HG02885 (cell line): ENCODE measurements at regions not wholly inside any gene's neighbourhood (a gene's known extent, or its start where the extent isn't known, plus 50 kb on each side); places are given as distances from the start of the nearest gene placed in this dataset.
"Not testable (repeated sequence)": the region's sequence is repeated elsewhere in the genome, so short reads cannot be mapped to it uniquely, and the experiment has no call there.

Source experiments
- ATAC-seq: cut with Tn5 transposase; IDR thresholded peaks from one replicate; pipeline ENCODE4 v1.9.1; 2021; ENCODE audit warnings: mild to moderate bottlenecking; ENCODE audit not compliant: unreplicated experiment, poor library complexity

GRCh38 chr20:19867074-19867473 lies 109.0 kb downstream of the RIN2 start:
- ATAC-seq, result no peak

DNA sequence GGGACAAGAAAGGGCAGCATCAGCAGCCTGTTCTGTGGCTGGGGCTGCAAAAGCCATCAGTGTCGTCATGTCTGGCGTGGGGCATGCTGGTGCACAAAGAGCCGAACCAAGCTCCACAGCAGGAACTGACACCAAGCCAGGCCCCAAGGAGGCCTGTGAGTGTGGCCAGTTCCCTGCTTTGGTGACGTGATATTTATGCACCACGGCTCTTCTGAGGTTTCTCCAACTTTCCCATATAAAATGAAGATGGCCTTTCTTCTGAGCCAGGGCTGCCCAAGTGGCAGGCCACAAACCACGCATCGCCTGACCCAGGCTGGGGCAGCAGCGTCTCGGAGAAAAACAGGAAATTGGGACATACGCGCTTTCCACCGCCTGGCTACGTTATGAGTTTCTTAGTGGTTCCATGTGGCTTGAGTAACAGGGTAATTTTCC lies 109.9 kb downstream of the RIN2 start:
- ATAC-seq, result no peak

GRCh38 chr20:19868441-19868840 lies 110.4 kb downstream of the RIN2 start:
- no peak for ATAC-seq

DNA sequence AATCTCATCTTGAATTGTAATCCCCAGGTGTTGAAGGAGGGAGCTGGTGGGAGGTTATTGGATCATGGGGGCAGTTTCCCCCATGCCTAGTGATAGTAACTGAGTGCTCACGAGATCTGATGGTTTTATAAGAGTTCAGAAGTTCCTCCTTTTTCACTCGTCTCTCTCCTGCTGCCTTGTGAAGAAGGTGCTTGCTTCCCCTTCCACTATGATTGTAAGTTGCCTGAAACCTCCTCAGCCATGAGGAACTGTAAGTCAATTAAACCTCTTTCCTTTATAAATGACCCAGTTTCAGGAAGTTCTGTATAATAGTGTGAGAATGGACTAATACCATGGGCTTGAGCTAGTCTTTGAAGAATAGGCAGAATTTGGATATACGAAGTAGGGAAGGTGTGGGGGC lies 113.9 kb downstream of the RIN2 start:
- ATAC-seq, result no peak

DNA sequence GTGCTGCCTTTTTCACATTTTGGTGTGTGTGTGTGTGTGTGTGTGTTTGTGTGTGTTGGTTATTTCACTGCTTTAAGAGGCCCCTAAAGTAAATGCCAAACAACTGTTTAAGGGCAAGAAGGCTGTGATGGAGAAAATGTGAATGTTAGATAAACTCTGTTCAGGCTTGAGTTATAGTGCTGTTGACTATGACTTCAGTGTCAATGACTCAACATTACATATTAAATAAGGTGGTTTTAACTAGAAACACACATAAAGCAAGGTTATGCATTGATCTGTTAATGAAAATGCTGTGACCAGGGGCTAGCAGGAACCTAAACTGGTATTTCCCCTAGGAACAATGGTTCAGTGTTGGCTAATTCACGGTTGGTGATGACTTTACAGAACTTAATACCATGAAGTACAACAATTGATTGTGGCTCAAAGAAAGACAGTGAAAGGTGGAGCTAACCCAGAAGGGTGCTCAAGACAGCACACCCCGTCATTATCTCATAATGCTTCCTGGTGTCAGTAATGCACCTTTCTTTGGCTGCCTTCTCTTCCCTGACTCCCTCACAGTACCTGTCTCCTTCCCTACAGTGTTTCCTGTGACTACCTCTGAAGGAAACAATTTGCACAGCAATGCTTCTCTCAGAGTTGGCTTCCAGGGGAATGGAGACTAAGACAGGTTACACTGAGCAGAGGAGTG lies 116.1 kb downstream of the RIN2 start:
- ATAC-seq, result no peak

- no peak for ATAC-seq
Observed at GRCh38 chr20:19875376-19876221, 117.5 kb downstream of the RIN2 start.

- ATAC-seq, result no peak
Observed at GRCh38 chr20:19876828-19877460, 118.9 kb downstream of the RIN2 start.

GRCh38 chr20:19879874-19880255 lies 121.8 kb downstream of the RIN2 start:
- ATAC-seq, result not testable (repeated sequence)

- ATAC-seq, result no peak
Observed at GRCh38 chr20:19880256-19881079, 122.4 kb downstream of the RIN2 start.

DNA sequence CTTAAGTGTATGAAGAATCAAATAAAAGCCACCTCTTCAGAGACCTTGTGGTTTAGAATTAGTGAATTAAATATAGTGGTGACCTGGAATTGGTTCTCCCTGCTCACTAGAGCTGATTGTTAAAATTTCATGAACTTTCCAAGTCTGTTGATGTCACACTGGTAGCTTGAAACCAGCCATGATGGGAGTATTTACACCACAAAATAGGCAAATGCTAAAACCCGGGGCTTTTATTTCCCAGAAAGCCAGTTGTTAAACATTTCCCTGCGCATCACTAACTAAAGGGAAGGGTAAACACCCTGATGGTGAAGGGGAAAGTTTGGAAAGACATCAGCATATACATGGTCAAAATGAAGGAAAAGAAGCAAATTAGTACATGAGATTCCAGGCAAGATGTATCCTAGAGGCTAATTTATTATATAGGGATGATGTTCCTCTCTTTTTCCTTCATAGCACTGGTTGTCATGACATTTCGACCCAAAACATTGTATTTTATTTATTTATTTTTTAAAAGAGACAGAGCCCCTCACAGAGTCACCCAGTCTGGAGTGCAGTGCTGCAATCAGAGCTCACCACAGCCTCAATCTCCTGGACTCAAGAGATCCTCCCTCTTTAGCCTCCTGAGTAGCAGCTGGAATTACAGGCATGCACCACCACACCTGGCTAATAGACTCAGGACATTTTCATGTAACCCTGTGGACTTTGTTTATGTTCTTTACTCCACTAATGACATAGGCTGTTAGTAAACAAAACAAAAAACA lies 123.2 kb downstream of the RIN2 start:
- no peak for ATAC-seq

GRCh38 chr20:19881990-19882389 lies 123.9 kb downstream of the RIN2 start:
- ATAC-seq, result no peak

GRCh38 chr20:19882446-19882845 lies 124.4 kb downstream of the RIN2 start:
- ATAC-seq, result no peak

DNA sequence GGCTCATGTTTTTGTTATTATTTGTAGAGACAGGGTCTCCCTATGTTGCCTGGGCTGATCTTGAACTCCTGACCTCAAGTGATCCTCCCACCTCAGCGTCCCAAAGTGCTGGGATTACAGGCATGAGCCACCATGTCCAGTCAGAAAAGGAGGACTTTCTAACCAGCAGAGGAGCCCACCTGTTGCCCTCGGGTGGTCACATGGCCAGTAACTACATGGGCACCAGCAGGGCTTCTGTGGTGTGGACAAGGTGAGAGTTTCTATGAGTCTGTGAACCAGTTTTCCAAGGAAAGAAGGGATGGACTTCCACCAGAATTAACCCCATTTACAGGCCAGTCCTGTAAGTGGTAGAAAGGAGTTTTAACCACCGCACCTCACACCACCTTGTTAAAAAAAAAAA lies 125.4 kb downstream of the RIN2 start:
- no peak for ATAC-seq

DNA sequence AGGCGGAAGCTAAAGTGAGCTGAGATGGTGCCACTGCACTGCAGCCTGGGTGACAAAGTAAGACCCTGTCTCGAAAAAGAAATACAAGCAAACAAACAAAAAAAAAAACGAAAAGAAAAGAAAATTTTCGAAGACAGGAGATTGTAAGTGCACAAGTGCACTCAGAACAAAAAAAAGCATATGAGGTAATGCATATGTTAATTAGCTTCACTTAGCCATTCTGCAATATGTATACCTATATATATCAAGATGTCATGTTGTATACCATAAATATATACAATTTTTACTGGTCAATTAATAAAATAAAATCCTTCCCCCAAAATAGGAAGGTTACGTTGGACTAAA lies 127.5 kb downstream of the RIN2 start:
- no peak for ATAC-seq

DNA sequence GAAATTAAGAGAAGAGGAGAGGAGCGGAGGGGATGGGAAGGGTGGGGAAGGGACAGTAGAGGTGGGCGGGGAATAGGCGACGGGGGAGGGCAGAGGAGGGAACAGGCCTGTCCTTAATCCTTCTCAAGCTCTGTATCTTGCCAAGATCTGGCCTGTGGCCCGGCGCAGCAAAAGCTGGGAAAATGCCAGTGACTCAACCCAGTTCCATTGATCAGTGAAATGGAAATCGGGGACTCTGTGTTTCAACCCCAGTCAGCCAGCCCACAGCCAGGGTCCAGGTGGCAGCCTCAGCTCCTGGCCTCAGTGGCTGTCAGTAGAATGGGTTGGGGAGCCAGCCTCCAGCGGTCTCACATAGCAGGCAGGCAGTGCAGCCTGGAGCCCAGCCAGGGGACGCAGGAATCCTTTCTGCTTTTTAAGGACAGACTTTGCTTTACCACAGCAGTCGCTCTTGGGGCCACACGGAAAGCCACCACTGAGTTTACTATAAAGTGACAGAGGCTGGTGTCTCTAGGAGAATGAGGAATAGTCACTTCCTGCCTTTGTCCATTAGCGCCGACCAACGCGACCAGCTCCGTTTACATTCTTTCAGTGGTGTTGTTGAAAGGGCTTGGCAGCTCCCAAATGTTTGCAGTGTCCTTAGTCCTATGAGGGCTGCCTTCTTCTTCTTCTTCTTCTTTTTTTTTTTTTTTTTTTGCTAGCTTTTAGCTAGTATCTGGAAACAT lies 128.0 kb downstream of the RIN2 start:
- no peak for ATAC-seq

DNA sequence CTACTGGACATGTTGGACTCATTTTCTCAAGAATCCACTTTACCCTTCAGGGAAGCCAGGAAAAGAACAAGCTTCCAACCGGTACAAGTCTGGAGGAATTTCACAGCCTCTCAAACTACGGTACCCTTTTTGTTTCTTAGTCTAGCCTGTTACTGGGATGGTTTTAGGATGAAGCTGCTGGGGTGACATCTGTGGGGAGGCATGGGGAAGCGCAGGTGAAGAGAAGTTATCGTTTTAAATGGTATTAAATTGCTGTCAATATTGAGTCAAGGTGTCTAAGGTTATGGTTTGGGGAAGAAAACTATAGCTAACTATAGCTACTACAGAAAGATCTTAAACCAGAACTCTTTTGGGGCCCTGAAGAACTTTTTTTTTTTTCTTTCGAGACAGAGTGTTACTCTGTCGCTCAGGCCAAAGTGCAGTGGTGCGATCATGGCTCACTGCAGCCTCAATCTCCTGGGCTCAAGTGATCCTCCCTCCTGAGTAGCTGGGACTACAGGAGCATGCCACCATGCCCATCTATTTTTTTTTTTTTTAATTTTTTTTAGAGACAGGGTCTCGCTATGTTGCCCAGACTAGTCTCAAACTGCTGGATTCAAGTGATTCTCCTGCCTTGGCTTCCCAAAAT lies 128.7 kb downstream of the RIN2 start:
- no peak for ATAC-seq

GRCh38 chr20:19887556-19888268 lies 129.4 kb upstream of the NAA20 start:
- ATAC-seq, result no peak

DNA sequence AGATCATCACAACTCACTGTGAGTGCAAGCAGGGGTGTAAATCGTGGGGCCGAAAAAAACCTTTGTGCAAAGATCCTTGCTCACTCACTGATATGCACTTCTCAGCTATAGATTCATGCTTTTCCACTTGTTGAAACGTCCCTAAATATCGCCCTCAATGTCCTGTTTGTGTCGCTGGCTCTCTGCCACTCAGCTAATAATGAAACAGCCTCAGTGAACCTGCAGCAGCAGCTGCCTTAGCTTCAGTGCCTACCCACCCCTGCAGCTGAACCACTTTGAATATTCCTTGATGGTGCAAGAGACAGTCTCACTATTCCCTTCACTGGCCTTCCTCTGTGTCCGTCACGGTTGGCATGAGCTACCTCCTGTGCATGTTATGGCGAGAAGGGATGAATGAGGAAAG lies 128.9 kb upstream of the NAA20 start:
- no peak for ATAC-seq
